HEK293 (cell line): ENCODE measurements at regions not wholly inside any gene's neighbourhood (a gene's known extent, or its start where the extent isn't known, plus 50 kb on each side); places are given as distances from the start of the nearest gene placed in this dataset.

Source experiments
- CTCF ChIP-seq: fragments of 450-650 bp; formaldehyde crosslinking; IDR thresholded peaks from 2 replicates; pipeline ENCODE4 v1.5.1; 2016; ENCODE audit warnings: missing biosample characterization, missing genetic modification characterization
- PBX3 ChIP-seq: sonication (generic); formaldehyde crosslinking; IDR thresholded peaks from 2 replicates; pipeline ENCODE4 v1.8.1; 2022; ENCODE audit warnings: mild to moderate bottlenecking, moderate library complexity, missing genetic modification reagents
- REST ChIP-seq: fragments of 450-650 bp; formaldehyde crosslinking; IDR thresholded peaks from 2 replicates; pipeline ENCODE4 v1.5.1; 2016; ENCODE audit warnings: missing biosample characterization, missing genetic modification characterization
- SALL2 ChIP-seq: fragments of 450-650 bp; formaldehyde crosslinking; IDR thresholded peaks from 2 replicates; pipeline ENCODE4 v1.5.0; 2017; ENCODE audit warnings: missing biosample characterization, mild to moderate bottlenecking, missing genetic modification characterization, borderline replicate concordance
- SETDB1 ChIP-seq: IDR thresholded peaks from one replicate; pipeline ENCODE4 v1.6.1; 2017; ENCODE audit warnings: mild to moderate bottlenecking, low read length, moderate library complexity, mixed read lengths; ENCODE audit not compliant: insufficient read length
- SP2 ChIP-seq: fragments of 450-650 bp; formaldehyde crosslinking; IDR thresholded peaks from 2 replicates; pipeline ENCODE4 v1.5.1; 2016; ENCODE audit warnings: missing biosample characterization, missing genetic modification characterization
- ZNF311 ChIP-seq: fragments of 450-650 bp; formaldehyde crosslinking; IDR thresholded peaks from 2 replicates; pipeline ENCODE4 v1.5.1; 2017; ENCODE audit warnings: missing biosample characterization, missing genetic modification characterization, borderline replicate concordance
- ZNF37A ChIP-seq: fragments of 450-650 bp; IDR thresholded peaks from 2 replicates; pipeline ENCODE4 v1.5.1; 2018; ENCODE audit warnings: missing biosample characterization, missing genetic modification characterization

DNA sequence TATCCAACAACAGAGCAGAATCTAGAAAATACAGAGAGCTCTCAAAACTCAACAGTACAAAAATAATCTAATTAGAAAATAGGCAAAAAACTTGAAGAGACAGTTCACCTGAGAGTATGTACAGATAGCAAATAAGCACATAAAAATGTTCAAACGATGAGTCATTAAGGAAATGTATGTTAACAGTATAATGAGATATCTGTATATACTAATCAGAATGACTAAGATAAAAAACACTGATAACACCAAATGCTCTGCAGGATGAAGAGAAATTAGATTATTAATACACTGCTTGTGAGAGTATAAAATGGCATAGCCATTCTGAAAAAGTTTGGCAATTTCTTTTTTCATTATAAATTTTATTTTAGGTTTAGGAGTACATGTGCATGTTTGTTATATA, 1307.6 kb upstream of the GOT2 start:
- TF ChIP-seq SALL2 (tag by site-specific recombination) (no peak), REST (no peak), ZNF311 (no peak), SP2 (tag by site-specific recombination) (no peak), ZNF37A (no peak), PBX3 (no peak), CTCF (tag by site-specific recombination) (no peak), SETDB1 (no peak)
